Stimulated activated naive CD8-positive, alpha-beta T cell treated with anti-CD3 and anti-CD28 coated beads, Interleukin-15, Interleukin-2, amounts not matched to agents 100 ng/mL and 50 ng/mL, for 24 hours (primary cell): ENCODE measurements at regions not wholly inside any gene's neighbourhood (a gene's known extent, or its start where the extent isn't known, plus 50 kb on each side); places are given as distances from the start of the nearest gene placed in this dataset.

Source experiments
- H3K27ac Mint-ChIP-seq: one replicate; pipeline ENCODE4 v1.8.0; 2021; ENCODE audit warnings: mild to moderate bottlenecking, mixed read lengths
- H3K27me3 Mint-ChIP-seq: one replicate; pipeline ENCODE4 v1.8.0; 2021; ENCODE audit warnings: mixed read lengths
- H3K36me3 Mint-ChIP-seq: one replicate; pipeline ENCODE4 v1.8.0; 2021; ENCODE audit warnings: low read depth, mixed read lengths
- H3K4me1 Mint-ChIP-seq: one replicate; pipeline ENCODE4 v1.8.0; 2021; ENCODE audit warnings: low read depth, mixed read lengths
- H3K4me3 Mint-ChIP-seq: one replicate; pipeline ENCODE4 v1.8.0; 2021; ENCODE audit warnings: mild to moderate bottlenecking, mixed read lengths
- H3K9me3 Mint-ChIP-seq: one replicate; pipeline ENCODE4 v1.8.0; 2021; ENCODE audit warnings: mixed read lengths

- H3K36me3 Mint-ChIP-seq, result no peaks in the 10 kb centered on the region
- no peak overlapping the region for H3K27ac Mint-ChIP-seq
- peaks cover 5% of the 10 kb centered on the region for H3K9me3 Mint-ChIP-seq
- no peaks in the 10 kb centered on the region for H3K27me3 Mint-ChIP-seq
- no peaks in the 10 kb centered on the region for H3K4me1 Mint-ChIP-seq
- no peak overlapping the region for H3K4me3 Mint-ChIP-seq
Measured at GRCh38 chr14:98689951-98690350, 582.0 kb downstream of the BCL11B start.

- H3K27ac Mint-ChIP-seq, result no peak overlapping the region
- no peaks in the 10 kb centered on the region for H3K4me1 Mint-ChIP-seq
- peaks cover 4% of the 10 kb centered on the region for H3K36me3 Mint-ChIP-seq
- peaks cover 23% of the 10 kb centered on the region for H3K9me3 Mint-ChIP-seq
- no peak overlapping the region for H3K4me3 Mint-ChIP-seq
- H3K27me3 Mint-ChIP-seq, result no peaks in the 10 kb centered on the region
Measured at GRCh38 chr14:98692832-98693231, 579.2 kb downstream of the BCL11B start.

- no peaks in the 10 kb centered on the region for H3K27me3 Mint-ChIP-seq
- peaks cover 23% of the 10 kb centered on the region for H3K9me3 Mint-ChIP-seq
- no peak overlapping the region for H3K4me3 Mint-ChIP-seq
- H3K27ac Mint-ChIP-seq, result no peak overlapping the region
- H3K36me3 Mint-ChIP-seq, result peaks cover 4% of the 10 kb centered on the region
- no peaks in the 10 kb centered on the region for H3K4me1 Mint-ChIP-seq
Measured at GRCh38 chr14:98694541-98694940, 577.5 kb downstream of the BCL11B start.

GRCh38 chr14:98695809-98696208, 576.2 kb downstream of the BCL11B start:
- peaks cover 4% of the 10 kb centered on the region for H3K36me3 Mint-ChIP-seq

GRCh38 chr14:98698341-98698740, 573.7 kb downstream of the BCL11B start:
- Mint-ChIP-seq H3K27me3 (no peaks in the 10 kb centered on the region), H3K27ac (no peak overlapping the region), H3K36me3 (peaks cover 4% of the 10 kb centered on the region), H3K9me3 (peaks cover 34% of the 10 kb centered on the region), H3K4me1 (peaks cover 8% of the 10 kb centered on the region), H3K4me3 (no peak overlapping the region)

More at GRCh38 chr14:98695809-98696208, 576.2 kb downstream of the BCL11B start:
- no peaks in the 10 kb centered on the region for H3K4me1 Mint-ChIP-seq
- peaks cover 23% of the 10 kb centered on the region for H3K9me3 Mint-ChIP-seq
- H3K27me3 Mint-ChIP-seq, result no peaks in the 10 kb centered on the region
- H3K27ac Mint-ChIP-seq, result no peak overlapping the region
- no peak overlapping the region for H3K4me3 Mint-ChIP-seq

GRCh38 chr14:98700748-98701147, 571.2 kb downstream of the BCL11B start:
- Mint-ChIP-seq H3K9me3 (peaks cover 22% of the 10 kb centered on the region), H3K4me1 (peaks cover 27% of the 10 kb centered on the region), H3K27ac (no peak overlapping the region), H3K36me3 (peaks cover 3% of the 10 kb centered on the region), H3K4me3 (no peak overlapping the region), H3K27me3 (no peaks in the 10 kb centered on the region)

GRCh38 chr14:98701377-98701776, 570.6 kb downstream of the BCL11B start:
- no peaks in the 10 kb centered on the region for H3K36me3 Mint-ChIP-seq
- H3K9me3 Mint-ChIP-seq, result peaks cover 19% of the 10 kb centered on the region
- no peaks in the 10 kb centered on the region for H3K27me3 Mint-ChIP-seq
- no peak overlapping the region for H3K27ac Mint-ChIP-seq
- peaks cover 28% of the 10 kb centered on the region for H3K4me1 Mint-ChIP-seq
- H3K4me3 Mint-ChIP-seq, result no peak overlapping the region

- no peak overlapping the region for H3K4me3 Mint-ChIP-seq
- no peak overlapping the region for H3K27ac Mint-ChIP-seq
- no peaks in the 10 kb centered on the region for H3K27me3 Mint-ChIP-seq
- H3K9me3 Mint-ChIP-seq, result peaks cover 11% of the 10 kb centered on the region
- peaks cover 34% of the 10 kb centered on the region for H3K4me1 Mint-ChIP-seq
- H3K36me3 Mint-ChIP-seq, result no peaks in the 10 kb centered on the region
Measured at GRCh38 chr14:98704441-98704840, 567.6 kb downstream of the BCL11B start.

- Mint-ChIP-seq H3K27me3 (no peaks in the 10 kb centered on the region), H3K4me3 (no peak overlapping the region), H3K36me3 (no peaks in the 10 kb centered on the region), H3K4me1 (peaks cover 34% of the 10 kb centered on the region), H3K9me3 (peaks cover 11% of the 10 kb centered on the region), H3K27ac (peak overlapping the region; percentile 15)
Measured at GRCh38 chr14:98705871-98706300, 566.1 kb downstream of the BCL11B start.

- Mint-ChIP-seq H3K27me3 (no peaks in the 10 kb centered on the region), H3K36me3 (no peaks in the 10 kb centered on the region), H3K27ac (no peak overlapping the region), H3K4me1 (peaks cover 39% of the 10 kb centered on the region), H3K9me3 (peaks cover 6% of the 10 kb centered on the region), H3K4me3 (no peak overlapping the region)
Measured at GRCh38 chr14:98707522-98707921, 564.5 kb downstream of the BCL11B start.

GRCh38 chr14:98708555-98708954, 563.4 kb downstream of the BCL11B start:
- Mint-ChIP-seq H3K9me3 (no peaks in the 10 kb centered on the region), H3K27me3 (no peaks in the 10 kb centered on the region), H3K4me3 (no peak overlapping the region), H3K27ac (no peak overlapping the region), H3K36me3 (no peaks in the 10 kb centered on the region), H3K4me1 (peaks cover 32% of the 10 kb centered on the region)

GRCh38 chr14:98711453-98711852, 560.5 kb downstream of the BCL11B start:
- no peak overlapping the region for H3K4me3 Mint-ChIP-seq

GRCh38 chr14:98714626-98715425, 557.2 kb downstream of the BCL11B start:
- no peaks in the 10 kb centered on the region for H3K9me3 Mint-ChIP-seq
- H3K27ac Mint-ChIP-seq, result no peak overlapping the region
- no peak overlapping the region for H3K4me3 Mint-ChIP-seq
- H3K36me3 Mint-ChIP-seq, result no peaks in the 10 kb centered on the region
- H3K27me3 Mint-ChIP-seq, result no peaks in the 10 kb centered on the region
- H3K4me1 Mint-ChIP-seq, result peaks cover 9% of the 10 kb centered on the region

More at GRCh38 chr14:98711453-98711852, 560.5 kb downstream of the BCL11B start:
- Mint-ChIP-seq H3K27ac (no peak overlapping the region), H3K36me3 (no peaks in the 10 kb centered on the region), H3K4me1 (peaks cover 14% of the 10 kb centered on the region), H3K27me3 (no peaks in the 10 kb centered on the region), H3K9me3 (no peaks in the 10 kb centered on the region)

GRCh38 chr14:98716133-98716532, 555.9 kb downstream of the BCL11B start:
- H3K4me1 Mint-ChIP-seq, result peaks cover 8% of the 10 kb centered on the region
- no peaks in the 10 kb centered on the region for H3K36me3 Mint-ChIP-seq
- H3K27me3 Mint-ChIP-seq, result no peaks in the 10 kb centered on the region
- H3K9me3 Mint-ChIP-seq, result no peaks in the 10 kb centered on the region
- no peak overlapping the region for H3K27ac Mint-ChIP-seq
- no peak overlapping the region for H3K4me3 Mint-ChIP-seq

- H3K4me3 Mint-ChIP-seq, result no peak overlapping the region
- H3K36me3 Mint-ChIP-seq, result no peaks in the 10 kb centered on the region
- H3K27me3 Mint-ChIP-seq, result peaks cover 3% of the 10 kb centered on the region
- no peak overlapping the region for H3K27ac Mint-ChIP-seq
- H3K9me3 Mint-ChIP-seq, result peaks cover 10% of the 10 kb centered on the region
- no peaks in the 10 kb centered on the region for H3K4me1 Mint-ChIP-seq
Measured at GRCh38 chr14:98721061-98721460, 550.9 kb downstream of the BCL11B start.

- H3K36me3 Mint-ChIP-seq, result no peaks in the 10 kb centered on the region
- no peak overlapping the region for H3K4me3 Mint-ChIP-seq
- no peak overlapping the region for H3K27ac Mint-ChIP-seq
- H3K9me3 Mint-ChIP-seq, result peaks cover 10% of the 10 kb centered on the region
- H3K27me3 Mint-ChIP-seq, result peaks cover 3% of the 10 kb centered on the region
- H3K4me1 Mint-ChIP-seq, result no peaks in the 10 kb centered on the region
Measured at GRCh38 chr14:98724734-98725133, 547.3 kb downstream of the BCL11B start.
